Right lobe of liver (tissue), 6 donors: ENCODE measurements at regions not wholly inside any gene's neighbourhood (a gene's known extent, or its start where the extent isn't known, plus 50 kb on each side); places are given as distances from the start of the nearest gene placed in this dataset.
A peak's percentile ranks its signal among the peaks of the same experiment; 100 is the strongest.

Source experiments
- ATAC-seq, 4 donors: fragments of 200-7000 bp; cut with Tn5 transposase; one replicate each; pipeline ENCODE4 v1.9.1; 2020; ENCODE audit warnings: mild to moderate bottlenecking in 4 of 4, moderate library complexity in 4 of 4
- DNase-seq, 3 donors: peaks; one replicate each; pipeline ENCODE4 v3.0.0-alpha.2; 2020
- H3K27ac ChIP-seq, 3 donors: fragments of 200-600 bp; one replicate each; pipeline ENCODE4 v1.8.0; 2022
- H3K27me3 ChIP-seq, 2 donors: fragments of 200-600 bp; one replicate each; pipeline ENCODE4 v1.8.0; 2022
- H3K36me3 ChIP-seq, 4 donors: fragments of 200-600 bp; sonication (generic) in 1 of 4; one replicate each; pipeline versions ENCODE4 v1.5.1 to v1.8.0; 2017 to 2022; ENCODE audit warnings: control low read depth in 1 of 4
- H3K4me1 ChIP-seq, 4 donors: fragments of 200-600 bp; sonication (generic) in 1 of 4; one replicate each; pipeline versions ENCODE4 v1.5.1 to v1.8.0; 2017 to 2022; ENCODE audit warnings: control low read depth in 1 of 4
- H3K4me3 ChIP-seq, 3 donors: fragments of 200-600 bp; one replicate each; pipeline ENCODE4 v1.8.0; 2022
- H3K9me3 ChIP-seq, 4 donors: fragments of 200-600 bp; sonication (generic) in 1 of 4; one replicate each; pipeline versions ENCODE4 v1.5.1 to v1.8.0; 2017 to 2022; ENCODE audit warnings: control low read depth in 1 of 4
- POLR2A ChIP-seq: fragments of 450-650 bp; IDR thresholded peaks from one replicate; pipeline ENCODE4 v1.6.1; 2017; ENCODE audit warnings: antibody characterized with exemption, mild to moderate bottlenecking
- WGBS: methylation state at CpG from one replicate; pipeline ENCODE4 v1.1.6; 2018; ENCODE audit warnings: low coverage, low lambda C conversion rate; ENCODE audit not compliant: insufficient coverage; ENCODE audit errors: missing lambda C conversion rate; 5-methylcytosine and 5-hydroxymethylcytosine counted together
- intact Hi-C, 2 donors: fragments of 100-400 bp; cut with DNase I; formaldehyde crosslinking; loops; one replicate each; pipeline versions ENCODE4 v1.11.2 to v1.14.1; 2022
- TF ChIP-seq, protein P1 (sequence below), 4 donors: fragments of 200-600 bp in 3 of 4; fragments of 450-650 bp in 1 of 4; IDR thresholded peaks; one replicate each; pipeline versions ENCODE4 v1.5.1 to v1.8.0; 2016 to 2022; ENCODE audit warnings: antibody characterized with exemption in 4 of 4, mild to moderate bottlenecking in 2 of 4
- donor health status: DM: no; HTN: yes; CAD: no.
- donor health status: DM: no; HTN: no; CAD: no.
- donor health status: DM: no; HTN: no; CAD: no.
- donor health status: DM: no; HTN: yes; CAD: no.
- donor health status: DM: no; HTN: yes; CAD: no.

DNA sequence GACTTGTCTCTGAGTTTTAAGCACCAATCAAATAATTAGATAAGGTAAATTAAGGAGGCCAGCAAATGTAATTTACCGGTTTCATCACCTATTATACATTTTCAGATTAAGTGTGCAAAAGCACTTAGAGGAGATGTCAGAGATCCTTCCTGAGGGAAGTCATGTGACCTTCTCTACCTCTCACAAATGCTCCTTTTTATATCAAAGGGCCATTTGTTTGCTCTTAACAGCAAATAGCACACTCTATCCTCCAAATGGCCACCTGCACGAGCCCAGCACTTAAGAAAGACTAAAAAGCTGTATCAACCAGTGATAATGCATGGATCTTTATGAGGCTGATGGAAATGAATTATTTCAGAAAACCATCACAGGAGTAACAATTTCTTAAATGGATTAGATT, 149.4 kb downstream of the ELOVL4 start:
- Histone ChIP-seq H3K36me3 (no peaks in the 10 kb centered on the region), H3K4me1 (no peaks in the 10 kb centered on the region), H3K27me3 (no peaks in the 10 kb centered on the region), H3K27ac (no peak overlapping the region), H3K4me3 (no peak overlapping the region), H3K9me3 (no peaks in the 10 kb centered on the region)
- DNase-seq (no peak), ATAC-seq (no peak)
- intact Hi-C loops: no loop called here
- 75% methylated on average over 2 of the region's 2 CpGs for WGBS
- TF ChIP-seq, protein P1, sequence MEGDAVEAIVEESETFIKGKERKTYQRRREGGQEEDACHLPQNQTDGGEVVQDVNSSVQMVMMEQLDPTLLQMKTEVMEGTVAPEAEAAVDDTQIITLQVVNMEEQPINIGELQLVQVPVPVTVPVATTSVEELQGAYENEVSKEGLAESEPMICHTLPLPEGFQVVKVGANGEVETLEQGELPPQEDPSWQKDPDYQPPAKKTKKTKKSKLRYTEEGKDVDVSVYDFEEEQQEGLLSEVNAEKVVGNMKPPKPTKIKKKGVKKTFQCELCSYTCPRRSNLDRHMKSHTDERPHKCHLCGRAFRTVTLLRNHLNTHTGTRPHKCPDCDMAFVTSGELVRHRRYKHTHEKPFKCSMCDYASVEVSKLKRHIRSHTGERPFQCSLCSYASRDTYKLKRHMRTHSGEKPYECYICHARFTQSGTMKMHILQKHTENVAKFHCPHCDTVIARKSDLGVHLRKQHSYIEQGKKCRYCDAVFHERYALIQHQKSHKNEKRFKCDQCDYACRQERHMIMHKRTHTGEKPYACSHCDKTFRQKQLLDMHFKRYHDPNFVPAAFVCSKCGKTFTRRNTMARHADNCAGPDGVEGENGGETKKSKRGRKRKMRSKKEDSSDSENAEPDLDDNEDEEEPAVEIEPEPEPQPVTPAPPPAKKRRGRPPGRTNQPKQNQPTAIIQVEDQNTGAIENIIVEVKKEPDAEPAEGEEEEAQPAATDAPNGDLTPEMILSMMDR (IDR thresholded peaks at IDR 0.05): no peak
- TF ChIP-seq POLR2A: no peak

DNA sequence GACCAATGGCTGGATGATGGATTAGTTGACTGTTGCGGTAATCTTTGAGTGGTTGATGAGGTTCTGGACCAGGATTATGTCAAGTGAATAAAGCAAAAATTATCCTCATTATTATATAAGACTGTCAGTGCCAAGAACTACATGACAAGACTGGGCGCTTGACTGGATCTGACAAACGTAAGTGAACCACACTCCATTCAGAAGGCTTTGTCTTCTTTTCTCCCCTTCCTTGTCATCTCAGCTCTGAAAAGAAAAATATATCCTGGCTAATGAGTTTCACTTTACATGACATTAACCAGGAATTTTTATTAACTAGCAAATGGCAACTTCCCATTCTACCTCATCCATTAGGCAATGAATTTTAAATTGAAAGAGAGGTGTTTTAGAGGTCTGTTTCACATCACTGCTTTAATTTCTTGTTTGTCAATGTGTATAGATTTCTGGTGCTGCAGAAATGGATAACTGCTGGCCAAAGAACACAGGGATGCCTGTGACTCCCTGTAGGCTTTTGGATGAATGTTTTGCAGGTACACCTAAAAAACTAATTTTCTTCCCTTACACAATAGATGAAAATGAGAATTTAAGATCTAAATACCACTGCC, 150.1 kb downstream of the ELOVL4 start:
- no peak for DNase-seq
- no peak for TF ChIP-seq POLR2A
- TF ChIP-seq, protein P1 (IDR thresholded peaks at IDR 0.05): no peak
- Histone ChIP-seq H3K27ac (no peak overlapping the region), H3K36me3 (no peaks in the 10 kb centered on the region), H3K4me3 (no peak overlapping the region), H3K4me1 (no peaks in the 10 kb centered on the region), H3K27me3 (no peaks in the 10 kb centered on the region), H3K9me3 (no peaks in the 10 kb centered on the region)
- intact Hi-C loops: no loop called here
- WGBS: 97% methylated on average over 3 of the region's 3 CpGs
- ATAC-seq: no peak

DNA sequence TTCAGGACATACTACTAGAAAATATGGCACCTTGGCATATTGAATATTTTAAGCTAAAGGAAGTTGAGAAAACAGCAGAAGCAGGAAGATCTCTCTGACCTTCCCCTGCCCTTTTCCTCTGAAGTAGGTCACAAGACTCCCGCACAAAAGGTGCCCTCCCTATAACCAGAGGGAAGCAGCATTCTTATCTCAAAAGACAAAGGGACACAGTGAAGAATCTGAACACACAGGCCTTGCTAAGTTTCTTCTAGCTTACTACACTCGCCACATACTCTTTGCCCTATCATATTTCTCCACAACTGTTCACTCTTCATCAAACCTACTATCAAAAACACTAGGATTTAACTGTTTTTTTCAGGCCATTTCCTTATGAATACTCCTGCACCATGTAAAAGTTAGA, 151.2 kb downstream of the ELOVL4 start:
- no peaks in the 10 kb centered on the region for H3K9me3 ChIP-seq
- 61% methylated on average over 2 of the region's 2 CpGs for WGBS
- ATAC-seq (peak in 1 of 4 donors; percentile 33), DNase-seq (no peak)
- intact Hi-C loops: no loop called here
- H3K4me3 ChIP-seq: no peak overlapping the region
- no peak overlapping the region for H3K27ac ChIP-seq
- no peaks in the 10 kb centered on the region for H3K4me1 ChIP-seq
- H3K36me3 ChIP-seq: no peaks in the 10 kb centered on the region
- H3K27me3 ChIP-seq: no peaks in the 10 kb centered on the region
- TF ChIP-seq, protein P1 (IDR thresholded peaks at IDR 0.05): no peak
- no peak for TF ChIP-seq POLR2A

DNA sequence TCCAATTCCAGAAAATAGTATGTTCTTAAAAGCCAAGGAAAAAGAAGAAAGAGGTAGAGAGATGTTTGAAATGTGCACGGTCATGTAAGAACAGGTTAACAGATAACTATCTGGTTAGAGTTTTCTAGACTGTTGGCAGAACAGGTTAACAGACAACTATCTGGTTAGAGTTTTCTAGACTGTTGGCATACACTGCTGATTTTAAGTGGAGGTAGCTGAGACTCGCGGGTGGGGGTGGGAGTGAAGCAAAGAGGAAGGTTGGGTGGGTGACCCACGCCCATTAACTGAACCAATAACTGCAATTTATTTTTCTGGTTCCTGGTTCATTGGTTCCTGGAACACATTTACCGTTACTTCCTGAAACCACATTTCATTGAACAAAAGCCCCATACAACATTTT, 157.5 kb downstream of the ELOVL4 start:
- intact Hi-C loops: loop anchor here in 1 of 2 donors (10.0 kb wide), 1 partner anchor 75 kb away; no protein-coding TSS in a partner anchor
- ATAC-seq (peak in 1 of 4 donors; percentile 86), DNase-seq (no peak)
- Histone ChIP-seq H3K27ac (peak overlapping the region in 1 of 3 donors; percentile 22), H3K9me3 (no peaks in the 10 kb centered on the region), H3K27me3 (no peaks in the 10 kb centered on the region), H3K4me3 (no peak overlapping the region), H3K36me3 (no peaks in the 10 kb centered on the region), H3K4me1 (no peaks in the 10 kb centered on the region)
- TF ChIP-seq, protein P1 (IDR thresholded peaks at IDR 0.05): no peak
- no peak for TF ChIP-seq POLR2A
- 69% methylated on average over 5 of the region's 5 CpGs for WGBS
